HepG2 (cell line): ENCODE measurements at regions not wholly inside any gene's neighbourhood (a gene's known extent, or its start where the extent isn't known, plus 50 kb on each side); places are given as distances from the start of the nearest gene placed in this dataset.
A peak's percentile ranks its signal among the peaks of the same experiment; 100 is the strongest.

Experiments used
- CSRNP1 ChIP-seq: sonication (generic); formaldehyde crosslinking; IDR thresholded peaks from 2 replicates; pipeline ENCODE4 v1.8.1; 2023; ENCODE audit warnings: mild to moderate bottlenecking, missing genetic modification reagents
- HDAC2 ChIP-seq: sonication (generic); formaldehyde crosslinking; IDR thresholded peaks from 2 replicates; pipeline ENCODE4 v1.4.0; 2020; ENCODE audit warnings: missing genetic modification reagents
- IKZF4 ChIP-seq: sonication (generic); formaldehyde crosslinking; IDR thresholded peaks from 2 replicates; pipeline ENCODE4 v1.5.1; 2020; ENCODE audit warnings: borderline replicate concordance, mild to moderate bottlenecking, low read depth, missing genetic modification reagents; ENCODE audit errors: not compliant biosample characterization
- KLF11 ChIP-seq: IDR thresholded peaks from 2 replicates; pipeline ENCODE4 v1.6.1; 2016; ENCODE audit warnings: missing compliant biosample characterization
- MIER3 ChIP-seq: IDR thresholded peaks from 2 replicates; pipeline ENCODE4 v1.6.1; 2016; ENCODE audit warnings: missing compliant biosample characterization, borderline replicate concordance
- POLR2AphosphoS5 ChIP-seq: IDR thresholded peaks from 2 replicates; pipeline ENCODE4 v1.6.1; 2012; ENCODE audit warnings: low read depth, low read length
- REL ChIP-seq: sonication (generic); formaldehyde crosslinking; conservative IDR thresholded peaks from 2 replicates; pipeline ENCODE4 v1.8.0; 2022; ENCODE audit warnings: mild to moderate bottlenecking, missing genetic modification reagents, moderate library complexity
- SATB2 ChIP-seq: sonication (generic); formaldehyde crosslinking; IDR thresholded peaks from 2 replicates; pipeline ENCODE4 v1.5.0; 2020; ENCODE audit warnings: missing genetic modification reagents
- SMAD9 ChIP-seq: sonication (generic); formaldehyde crosslinking; IDR thresholded peaks from 2 replicates; pipeline ENCODE4 v1.5.1; 2020; ENCODE audit warnings: mild to moderate bottlenecking, missing genetic modification reagents
- SUZ12 ChIP-seq: fragments of 150-350 bp; IDR thresholded peaks from 2 replicates; pipeline ENCODE4 v1.6.1; 2014; ENCODE audit warnings: low read depth, low read length
- TCF12 ChIP-seq, 2 experiments: fragments of 450-650 bp in 1 of 2; sonication (generic) in 1 of 2; formaldehyde crosslinking in 1 of 2; IDR thresholded peaks; 2 replicates each; pipeline versions ENCODE4 v1.6.1 to v1.8.0; 2017 to 2022; ENCODE audit warnings: antibody characterized with exemption in 1 of 2, mild to moderate bottlenecking in 1 of 2, missing genetic modification reagents in 1 of 2, moderate library complexity in 1 of 2
- TFDP2 ChIP-seq: sonication (generic); formaldehyde crosslinking; IDR thresholded peaks from 2 replicates; pipeline ENCODE4 v1.4.0; 2020; ENCODE audit warnings: missing genetic modification reagents
- U2AF1 ChIP-seq: fragments of 200-400 bp; formaldehyde crosslinking; optimal IDR thresholded peaks from 2 replicates; pipeline ENCODE3; 2017; ENCODE audit warnings: mild to moderate bottlenecking, low read depth, low read length
- XBP1 ChIP-seq: sonication (generic); formaldehyde crosslinking; IDR thresholded peaks from 2 replicates; pipeline ENCODE4 v1.5.0; 2020; ENCODE audit warnings: missing genetic modification reagents
- ZIK1 ChIP-seq: sonication (generic); formaldehyde crosslinking; IDR thresholded peaks from 2 replicates; pipeline ENCODE4 v1.5.0; 2020; ENCODE audit warnings: mild to moderate bottlenecking, low read depth, missing genetic modification reagents, borderline replicate concordance
- ZNF12 ChIP-seq: sonication (generic); formaldehyde crosslinking; IDR thresholded peaks from 2 replicates; pipeline ENCODE4 v1.5.0; 2020; ENCODE audit warnings: missing genetic modification reagents
- ZNF496 ChIP-seq: sonication (generic); formaldehyde crosslinking; IDR thresholded peaks from 2 replicates; pipeline ENCODE4 v1.8.1; 2023; ENCODE audit warnings: mild to moderate bottlenecking, moderate library complexity, missing genetic modification reagents; ENCODE audit not compliant: insufficient replicate concordance
- ZNF629 ChIP-seq: sonication (generic); formaldehyde crosslinking; conservative IDR thresholded peaks from 2 replicates; pipeline ENCODE4 v1.5.0; 2020; ENCODE audit warnings: missing genetic modification reagents
- TF ChIP-seq, protein P1 (sequence below): IDR thresholded peaks from 2 replicates; pipeline ENCODE4 v1.6.1; 2016; ENCODE audit warnings: missing biosample characterization, missing genetic modification reagents, low read depth
- TF ChIP-seq, protein P2 (sequence below): sonication (generic); formaldehyde crosslinking; IDR thresholded peaks from 2 replicates; pipeline ENCODE4 v1.4.0; 2020; ENCODE audit warnings: low read depth, mild to moderate bottlenecking, missing genetic modification reagents
- TF ChIP-seq, protein P3 (sequence below): fragments of 450-650 bp; IDR thresholded peaks from 2 replicates; pipeline ENCODE4 v1.6.1; 2017

- TF ChIP-seq HDAC2, result peak; percentile 82
- peak; percentile 47 for TF ChIP-seq IKZF4
- TF ChIP-seq, protein P1, sequence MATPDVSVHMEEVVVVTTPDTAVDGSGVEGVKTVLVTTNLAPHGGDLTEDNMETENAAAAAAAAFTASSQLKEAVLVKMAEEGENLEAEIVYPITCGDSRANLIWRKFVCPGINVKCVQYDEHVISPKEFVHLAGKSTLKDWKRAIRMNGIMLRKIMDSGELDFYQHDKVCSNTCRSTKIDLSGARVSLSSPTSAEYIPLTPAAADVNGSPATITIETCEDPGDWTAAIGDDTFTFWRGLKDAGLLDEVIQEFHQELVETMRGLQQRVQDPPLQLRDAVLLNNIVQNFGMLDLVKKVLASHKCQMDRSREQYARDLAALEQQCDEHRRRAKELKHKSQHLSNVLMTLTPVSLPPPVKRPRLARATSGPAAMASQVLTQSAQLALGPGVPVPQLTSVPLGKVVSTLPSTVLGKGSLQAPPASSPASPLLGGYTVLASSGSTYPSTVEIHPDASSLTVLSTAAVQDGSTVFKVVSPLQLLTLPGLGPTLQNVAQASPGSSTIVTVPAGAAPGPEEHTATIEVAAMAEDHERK (CRISPR knock-in tag), result no peak
- TF ChIP-seq, protein P2, sequence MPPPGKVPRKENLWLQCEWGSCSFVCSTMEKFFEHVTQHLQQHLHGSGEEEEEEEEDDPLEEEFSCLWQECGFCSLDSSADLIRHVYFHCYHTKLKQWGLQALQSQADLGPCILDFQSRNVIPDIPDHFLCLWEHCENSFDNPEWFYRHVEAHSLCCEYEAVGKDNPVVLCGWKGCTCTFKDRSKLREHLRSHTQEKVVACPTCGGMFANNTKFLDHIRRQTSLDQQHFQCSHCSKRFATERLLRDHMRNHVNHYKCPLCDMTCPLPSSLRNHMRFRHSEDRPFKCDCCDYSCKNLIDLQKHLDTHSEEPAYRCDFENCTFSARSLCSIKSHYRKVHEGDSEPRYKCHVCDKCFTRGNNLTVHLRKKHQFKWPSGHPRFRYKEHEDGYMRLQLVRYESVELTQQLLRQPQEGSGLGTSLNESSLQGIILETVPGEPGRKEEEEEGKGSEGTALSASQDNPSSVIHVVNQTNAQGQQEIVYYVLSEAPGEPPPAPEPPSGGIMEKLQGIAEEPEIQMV (CRISPR knock-in tag), result peak; percentile 23; the same call in 1 of the 2 replicates
- no peak for TF ChIP-seq SATB2 (CRISPR knock-in tag)
- TF ChIP-seq CSRNP1 (CRISPR knock-in tag), result no peak
- TF ChIP-seq KLF11 (CRISPR knock-in tag), result no peak
- peak; percentile 74; the same call in 1 of the 2 replicates for TF ChIP-seq MIER3 (CRISPR knock-in tag)
- TF ChIP-seq SMAD9 (CRISPR knock-in tag), result 0 out of 2 replicates have a peak, but pooled peaks have one; percentile 78
- TF ChIP-seq POLR2AphosphoS5, result no peak
- peak; percentile 60 for TF ChIP-seq TFDP2
- TF ChIP-seq XBP1 (CRISPR knock-in tag), result no peak
- TF ChIP-seq, protein P3, sequence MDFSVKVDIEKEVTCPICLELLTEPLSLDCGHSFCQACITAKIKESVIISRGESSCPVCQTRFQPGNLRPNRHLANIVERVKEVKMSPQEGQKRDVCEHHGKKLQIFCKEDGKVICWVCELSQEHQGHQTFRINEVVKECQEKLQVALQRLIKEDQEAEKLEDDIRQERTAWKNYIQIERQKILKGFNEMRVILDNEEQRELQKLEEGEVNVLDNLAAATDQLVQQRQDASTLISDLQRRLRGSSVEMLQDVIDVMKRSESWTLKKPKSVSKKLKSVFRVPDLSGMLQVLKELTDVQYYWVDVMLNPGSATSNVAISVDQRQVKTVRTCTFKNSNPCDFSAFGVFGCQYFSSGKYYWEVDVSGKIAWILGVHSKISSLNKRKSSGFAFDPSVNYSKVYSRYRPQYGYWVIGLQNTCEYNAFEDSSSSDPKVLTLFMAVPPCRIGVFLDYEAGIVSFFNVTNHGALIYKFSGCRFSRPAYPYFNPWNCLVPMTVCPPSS, result no peak
- no peak for TF ChIP-seq SUZ12
- peak; percentile 57 for TF ChIP-seq ZNF12
- no peak for TF ChIP-seq TCF12 (IDR thresholded peaks at IDR 0.05)
- TF ChIP-seq TCF12 (CRISPR knock-in tag; IDR thresholded peaks at IDR 0.05), result 0 out of 2 replicates have a peak, but pooled peaks have one; percentile 61
- TF ChIP-seq ZIK1, result no peak
- no peak for TF ChIP-seq ZNF496 (CRISPR knock-in tag)
- TF ChIP-seq U2AF1, result no peak
- TF ChIP-seq ZNF629 (CRISPR knock-in tag), result peak; percentile 60; the same call in 1 of the 2 replicates
- no peak for TF ChIP-seq REL (CRISPR knock-in tag)
Observed at GRCh38 chr10:43863859-43864591, 215.3 kb upstream of the ZNF32 start (continued).
